K562 (cell line): ENCODE measurements at regions not wholly inside any gene's neighbourhood (a gene's known extent, or its start where the extent isn't known, plus 50 kb on each side); places are given as distances from the start of the nearest gene placed in this dataset.

ENCODE experiments used
- ATAC-seq: fragments of 200-7000 bp; cut with Tn5 transposase; 3 replicates; pipeline ENCODE4 v1.9.1; 2020; ENCODE audit warnings: moderate library complexity
- BruUV-seq: library from RNA; stranded (reverse); fragments of 400-500 nt; replicated peaks from 2 replicates; lab custom pipeline; 2021; lab: Mats Ljungman, UMichigan
- CTCF ChIA-PET: fragments of 300-600 bp; formaldehyde crosslinking; extraction: SDS; loops from one replicate; lab custom pipeline; 2021; ENCODE audit warnings: low intra/inter-chr PET ratio; lab: Yijun Ruan, JAX
- POLR2A ChIA-PET: fragments of 300-600, 350-650 bp; sonication (Branson Sonifier 250); formaldehyde crosslinking; extraction: SDS; loops from one replicate; lab custom pipeline; 2021; ENCODE audit warnings: antibody characterized with exemption, inconsistent platforms; lab: Yijun Ruan, JAX
- DNase-seq, 4 experiments: peaks; one replicate each; pipeline versions ENCODE4 v3.0.0 to v3.0.0-alpha.2; 2011 to 2018; ENCODE audit warnings: low spot score in 3 of 4, mixed read lengths in 3 of 4; ENCODE audit errors: extremely low read depth in 1 of 4
- FAIRE-seq: peaks from 2 replicates; lab custom pipeline; 2011; peaks lifted over from hg19 to GRCh38; lab: Jason Lieb, UNC
- H2AFZ ChIP-seq: 2 replicates; pipeline ENCODE4 v1.6.0; 2011; ENCODE audit warnings: low read depth, low read length, control low read depth, inconsistent platforms
- H3K27ac ChIP-seq: fragments of 200-600 bp; 3 replicates; pipeline ENCODE4 v1.8.0; 2011; ENCODE audit warnings: low read depth, mild to moderate bottlenecking, control low read depth, inconsistent platforms, low read length, moderate library complexity, mixed read lengths; ENCODE audit errors: extremely low read depth
- H3K27me3 ChIP-seq, 2 experiments: fragments of 300-600 bp in 1 of 2; 2 replicates in 1 of 2; 3 replicates in 1 of 2; pipeline versions ENCODE4 v1.6.0 to v1.8.0; 2011; ENCODE audit warnings: inconsistent platforms in 2 of 2, low read length in 2 of 2, mild to moderate bottlenecking in 1 of 2, mixed read lengths in 1 of 2, moderate library complexity in 1 of 2; ENCODE audit not compliant: control insufficient read depth in 2 of 2, insufficient read depth in 2 of 2
- H3K36me3 ChIP-seq: fragments of 300-600 bp; 3 replicates; pipeline ENCODE4 v1.8.0; 2011; ENCODE audit warnings: mild to moderate bottlenecking, low read length, inconsistent platforms; ENCODE audit not compliant: control insufficient read depth, insufficient read depth
- H3K4me1 ChIP-seq, 2 experiments: fragments of 200-600 bp in 1 of 2; replicated peaks in 1 of 2; 2 replicates in 1 of 2; 3 replicates in 1 of 2; pipeline versions ENCODE4 v1.5.1 to v1.8.0; 2011; ENCODE audit warnings: inconsistent platforms in 2 of 2, low read length in 2 of 2, mild to moderate bottlenecking in 1 of 2, mixed read lengths in 1 of 2, moderate library complexity in 1 of 2; ENCODE audit not compliant: control insufficient read depth in 2 of 2, insufficient read depth in 2 of 2
- H3K4me2 ChIP-seq: 2 replicates; pipeline ENCODE4 v1.6.1; 2011; ENCODE audit warnings: low read length, control low read depth, inconsistent platforms, mixed read lengths; ENCODE audit not compliant: insufficient read depth
- H3K4me3 ChIP-seq: fragments of 200-600 bp; sonication (generic), shearing (Covaris generic); 2 replicates; pipeline ENCODE4 v1.5.1; 2016; ENCODE audit warnings: control low read depth, inconsistent platforms
- H3K79me2 ChIP-seq: fragments of 200-600 bp; 3 replicates; pipeline ENCODE4 v1.8.0; 2011; ENCODE audit warnings: low read length, inconsistent platforms; ENCODE audit not compliant: control insufficient read depth, insufficient read depth
- H3K9ac ChIP-seq, 2 experiments: 2 replicates each; pipeline versions ENCODE4 v1.6.0 to v1.6.1; 2011; ENCODE audit warnings: low read depth in 2 of 2, low read length in 2 of 2, control low read depth in 1 of 2, inconsistent platforms in 1 of 2, mild to moderate bottlenecking in 1 of 2, mixed read lengths in 1 of 2; ENCODE audit not compliant: insufficient read depth in 1 of 2
- H3K9me1 ChIP-seq: one replicate; pipeline ENCODE4 v1.6.0; 2011; ENCODE audit warnings: inconsistent platforms, mild to moderate bottlenecking, low read length, moderate library complexity; ENCODE audit not compliant: control insufficient read depth, insufficient read depth
- H3K9me3 ChIP-seq: replicated peaks from 2 replicates; pipeline ENCODE4 v1.5.1; 2011; ENCODE audit warnings: low read depth, low read length, inconsistent platforms; ENCODE audit not compliant: control insufficient read depth, insufficient read depth
- H4K20me1 ChIP-seq: replicated peaks from 2 replicates; pipeline ENCODE4 v1.6.1; 2011; ENCODE audit warnings: low read length, inconsistent platforms, mixed read lengths; ENCODE audit not compliant: control insufficient read depth, insufficient read depth
- CHD4 ChIP-seq: fragments of 200-600 bp; sonication (generic); IDR thresholded peaks from 3 replicates; pipeline ENCODE4 v1.6.1; 2012; ENCODE audit warnings: low read depth, mild to moderate bottlenecking, mixed read lengths, low read length, inconsistent platforms; ENCODE audit not compliant: insufficient read depth, insufficient replicate concordance, poor library complexity, severe bottlenecking
- DDX20 ChIP-seq: fragments of 450-650 bp; IDR thresholded peaks from 2 replicates; pipeline ENCODE4 v1.6.1; 2016; ENCODE audit warnings: missing genetic modification characterization, low read depth, mild to moderate bottlenecking, missing compliant biosample characterization, moderate library complexity
- HES1 ChIP-seq: fragments of 450-650 bp; IDR thresholded peaks from 2 replicates; pipeline ENCODE4 v1.6.1; 2016; ENCODE audit warnings: low read depth, mild to moderate bottlenecking, moderate library complexity
- MAZ ChIP-seq, 2 experiments: fragments of 450-650 bp in 1 of 2; sonication (generic) in 1 of 2; formaldehyde crosslinking; IDR thresholded peaks in 1 of 2; conservative IDR thresholded peaks in 1 of 2; 2 replicates each; pipeline versions ENCODE4 v1.4.0 to v1.5.0; 2020; ENCODE audit warnings: mild to moderate bottlenecking in 1 of 2, missing genetic modification reagents in 1 of 2
- MCM2 ChIP-seq: fragments of 450-650 bp; IDR thresholded peaks from 2 replicates; pipeline ENCODE4 v1.6.1; 2017; ENCODE audit warnings: low read depth, mild to moderate bottlenecking
- MTA1 ChIP-seq: fragments of 450-650 bp; IDR thresholded peaks from 2 replicates; pipeline ENCODE4 v1.6.1; 2017; ENCODE audit warnings: borderline replicate concordance
- NONO ChIP-seq, 2 experiments: fragments of 200-400 bp in 1 of 2; fragments of 450-650 bp in 1 of 2; formaldehyde crosslinking in 1 of 2; IDR thresholded peaks; 2 replicates each; pipeline ENCODE4 v1.6.1; 2017; ENCODE audit warnings: low read depth in 2 of 2, mild to moderate bottlenecking in 2 of 2, moderate library complexity in 2 of 2, low read length in 1 of 2
- SETDB1 ChIP-seq: IDR thresholded peaks from one replicate; pipeline ENCODE4 v1.6.1; 2012; ENCODE audit warnings: low read length, control low read depth, inconsistent platforms
- THRB ChIP-seq: fragments of 450-650 bp; formaldehyde crosslinking; conservative IDR thresholded peaks from 2 replicates; pipeline ENCODE4 v1.4.0; 2022; ENCODE audit warnings: mild to moderate bottlenecking, missing genetic modification characterization
- ZNF232 ChIP-seq: sonication (generic); formaldehyde crosslinking; IDR thresholded peaks from 2 replicates; pipeline ENCODE4 v1.8.0; 2022; ENCODE audit warnings: mild to moderate bottlenecking, missing genetic modification reagents
- WGBS: fragments of 100-300 bp; shearing (Covaris generic); methylation state at CpG from one replicate; pipeline ENCODE4 v1.1.6; 2016; ENCODE audit warnings: low coverage, mixed read lengths; ENCODE audit not compliant: insufficient coverage; ENCODE audit errors: missing lambda C conversion rate; 5-methylcytosine and 5-hydroxymethylcytosine counted together
- in situ Hi-C: fragments of 300-500 bp; cut with MboI; formaldehyde crosslinking; loops from 4 replicates; pipeline ENCODE4 v1.15.0; 2018; ENCODE audit warnings: inconsistent platforms, mixed read lengths
- intact Hi-C: fragments of 100-400 bp; cut with micrococcal nuclease; formaldehyde crosslinking; loops from 2 replicates; pipeline ENCODE4 v1.14.2; 2022

- DNase-seq: no peak
- ATAC-seq: no peak
- 0% methylated on average over 1 of the region's 1 CpG for WGBS
- no peaks in the 10 kb centered on the region for H3K79me2 ChIP-seq
- H4K20me1 ChIP-seq: peaks cover 5% of the 10 kb centered on the region; the same call in 1 of the 2 replicates
- ChIA-PET POLR2A (no interaction called here), CTCF (no interaction called here)
- TF ChIP-seq CHD4 (no peak), SETDB1 (no peak), MTA1 (no peak)
- no peaks in the 10 kb centered on the region for H3K27me3 ChIP-seq
- in situ Hi-C loops: no loop called here
- no peak overlapping the region for H2AFZ ChIP-seq
- H3K4me2 ChIP-seq: no peak overlapping the region
- no peaks in the 10 kb centered on the region for H3K36me3 ChIP-seq
- H3K27ac ChIP-seq: no peak overlapping the region
- no peak overlapping the region for H3K9ac ChIP-seq
- H3K9me1 ChIP-seq: no peaks in the 10 kb centered on the region
- no peak overlapping the region for H3K4me3 ChIP-seq
- intact Hi-C loops: no loop called here
- FAIRE-seq: no peak
- BruUV-seq: no TSS peak
- H3K4me1 ChIP-seq: no peaks in the 10 kb centered on the region
- H3K9me3 ChIP-seq: no peaks in the 10 kb centered on the region
Measured at GRCh38 chr6:56804996-56805395, 149.9 kb upstream of the BEND6 start.

GRCh38 chr6:56803594-56803993 is 151.3 kb upstream of the BEND6 start:
- Histone ChIP-seq H3K36me3 (no peaks in the 10 kb centered on the region), H3K79me2 (no peaks in the 10 kb centered on the region), H4K20me1 (no peaks in the 10 kb centered on the region), H3K27me3 (no peaks in the 10 kb centered on the region), H3K4me2 (no peak overlapping the region), H3K9ac (no peak overlapping the region), H2AFZ (no peak overlapping the region), H3K9me3 (no peaks in the 10 kb centered on the region), H3K4me3 (no peak overlapping the region), H3K9me1 (no peaks in the 10 kb centered on the region), H3K27ac (no peak overlapping the region), H3K4me1 (no peaks in the 10 kb centered on the region)
- no TSS peak for BruUV-seq
- TF ChIP-seq NONO (IDR thresholded peaks at IDR 0.05; ENCODE audit: low read depth in 2 of 2, low read length in 1 of 2) (no peak), MAZ (CRISPR knock-in tag; conservative IDR thresholded peaks at IDR 0.05 in 1 of 2, IDR thresholded peaks at IDR 0.05 in 1 of 2) (no peak), ZNF232 (CRISPR knock-in tag) (no peak), MCM2 (no peak), THRB (CRISPR knock-in tag) (no peak), DDX20 (no peak), HES1 (no peak)
- in situ Hi-C loops: no loop called here
- POLR2A ChIA-PET: no interaction called here
- FAIRE-seq (no peak), DNase-seq (no peak), ATAC-seq (no peak)
- CTCF ChIA-PET: no interaction called here
- 0% methylated on average over 2 of the region's 2 CpGs for WGBS
- intact Hi-C loops: no loop called here
